Small intestine (tissue), 7 donors: ENCODE measurements at regions not wholly inside any gene's neighbourhood (a gene's known extent, or its start where the extent isn't known, plus 50 kb on each side); places are given as distances from the start of the nearest gene placed in this dataset.
A peak's percentile ranks its signal among the peaks of the same experiment; 100 is the strongest.

Source experiments
- DNase-seq, 2 donors: peaks; one replicate each; pipeline versions ENCODE4 v3.0.0 to v3.0.0-alpha.2; 2013
- FAIRE-seq: peaks from 2 replicates; lab custom pipeline; 2012; peaks lifted over from hg19 to GRCh38; lab: Jason Lieb, UNC
- H3K27ac ChIP-seq, 3 donors: one replicate each; pipeline ENCODE4 v1.5.1; 2013; ENCODE audit warnings: low read length in 2 of 3, mild to moderate bottlenecking in 2 of 3, control low read depth in 1 of 3, inconsistent platforms in 1 of 3, low read depth in 1 of 3, moderate library complexity in 1 of 3
- H3K27me3 ChIP-seq, 3 donors: one replicate each; pipeline ENCODE4 v1.6.1; 2013; ENCODE audit warnings: low read length in 3 of 3, inconsistent platforms in 1 of 3; ENCODE audit not compliant: control insufficient read depth in 3 of 3, insufficient read depth in 3 of 3
- H3K36me3 ChIP-seq, 3 donors: one replicate each; pipeline ENCODE4 v1.6.1; 2013; ENCODE audit warnings: low read length in 3 of 3, inconsistent platforms in 1 of 3, low read depth in 1 of 3, mild to moderate bottlenecking in 1 of 3, moderate library complexity in 1 of 3; ENCODE audit not compliant: control insufficient read depth in 3 of 3, insufficient read depth in 2 of 3
- H3K4me1 ChIP-seq, 3 donors: one replicate each; pipeline ENCODE4 v1.6.1; 2013; ENCODE audit warnings: low read length in 2 of 3, inconsistent platforms in 1 of 3, low read depth in 1 of 3, mild to moderate bottlenecking in 1 of 3, moderate library complexity in 1 of 3; ENCODE audit not compliant: control insufficient read depth in 3 of 3, insufficient read depth in 2 of 3
- H3K4me3 ChIP-seq, 3 donors: one replicate each; pipeline ENCODE4 v1.5.1; 2013; ENCODE audit warnings: low read length in 3 of 3, control low read depth in 1 of 3, inconsistent platforms in 1 of 3, low read depth in 1 of 3, mild to moderate bottlenecking in 1 of 3, moderate library complexity in 1 of 3
- H3K9me3 ChIP-seq, 2 donors: one replicate each; pipeline ENCODE4 v1.6.1; 2013; ENCODE audit warnings: low read depth in 1 of 2, low read length in 1 of 2; ENCODE audit not compliant: control insufficient read depth in 2 of 2, insufficient read depth in 1 of 2
- WGBS, 3 donors: extraction: QIAGEN DNeasy Blood & Tissue Kit; methylation state at CpG; one replicate each; pipeline ENCODE4 v1.1.7; 2013; 5-methylcytosine and 5-hydroxymethylcytosine counted together
- donor health status: healthy with polysubstance abuse.
- donor health status: control.
- donor health status: control.
- donor health status: Bipolar disorder and iron deficiency.
- donor health status: healthy.

DNA sequence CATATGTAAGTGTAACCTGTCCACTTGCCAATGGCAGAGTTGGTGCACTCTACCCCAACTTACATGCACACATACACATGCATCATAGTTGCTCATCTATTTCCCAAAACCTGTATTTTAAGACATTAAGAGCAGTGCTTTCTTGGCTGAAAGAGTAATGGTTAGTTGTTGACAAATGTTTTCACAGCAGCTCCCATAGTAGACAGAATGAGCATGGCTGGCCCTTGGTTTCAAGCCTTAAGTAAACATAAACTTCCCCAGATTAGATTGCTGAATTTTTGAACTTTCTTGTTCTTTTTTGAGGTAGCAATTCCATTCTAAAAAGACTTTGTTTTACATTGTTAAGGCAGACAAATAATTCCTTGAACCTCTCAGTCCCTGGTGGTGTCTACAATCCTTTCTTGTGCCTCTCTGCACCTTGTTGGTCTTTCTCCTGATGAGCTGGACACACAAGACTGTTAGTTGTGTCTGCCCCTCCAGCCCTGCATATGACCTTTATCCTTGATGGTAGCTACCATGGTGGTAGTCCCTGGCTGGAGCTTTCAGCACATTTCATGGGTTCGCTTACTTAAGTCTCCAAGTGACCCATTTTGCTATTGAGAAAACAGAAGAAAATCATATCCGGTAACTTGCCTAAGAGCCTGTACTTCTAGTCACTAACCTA lies 580.1 kb upstream of the ID2 start:
- Histone ChIP-seq H3K4me3 (no peak overlapping the region), H3K4me1 (peaks cover 0 to 23% (median 6%) of the 10 kb centered on the region in 3 donors), H3K27me3 (no peaks in the 10 kb centered on the region), H3K9me3 (no peaks in the 10 kb centered on the region), H3K27ac (no peak overlapping the region), H3K36me3 (no peaks in the 10 kb centered on the region)
- FAIRE-seq (no peak), DNase-seq (no peak)
- WGBS, 3 donors: 93 to 99% (median 96%) methylated on average over 2 of the region's 2 CpGs

DNA sequence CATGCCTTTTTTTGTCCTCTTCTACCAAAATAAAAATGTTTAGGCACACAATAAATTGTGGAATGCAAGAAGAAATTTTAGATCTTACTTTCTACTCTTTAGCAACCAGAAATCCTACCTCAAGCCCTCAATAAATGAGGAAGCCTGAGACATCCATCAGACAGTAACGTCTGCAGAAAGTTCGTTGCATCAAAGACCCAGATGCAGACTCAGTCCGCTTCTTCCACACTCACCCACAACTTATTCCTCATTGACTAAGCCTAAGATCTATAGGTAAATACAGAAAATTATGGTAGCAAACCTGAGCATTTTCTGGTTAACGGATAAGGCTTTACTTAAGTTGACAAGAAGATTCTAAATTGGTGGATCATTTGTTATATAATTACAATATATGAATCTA lies 579.4 kb upstream of the ID2 start:
- Histone ChIP-seq H3K4me3 (no peak overlapping the region), H3K27ac (peak overlapping the region in 1 of 3 donors; percentile 4), H3K4me1 (peaks cover 0 to 23% (median 6%) of the 10 kb centered on the region in 3 donors), H3K27me3 (no peaks in the 10 kb centered on the region), H3K36me3 (no peaks in the 10 kb centered on the region), H3K9me3 (no peaks in the 10 kb centered on the region)
- WGBS, 3 donors: 91 to 93% (median 92%) methylated on average over 4 of the region's 4 CpGs
- DNase-seq (no peak), FAIRE-seq (peak; percentile 15)

DNA sequence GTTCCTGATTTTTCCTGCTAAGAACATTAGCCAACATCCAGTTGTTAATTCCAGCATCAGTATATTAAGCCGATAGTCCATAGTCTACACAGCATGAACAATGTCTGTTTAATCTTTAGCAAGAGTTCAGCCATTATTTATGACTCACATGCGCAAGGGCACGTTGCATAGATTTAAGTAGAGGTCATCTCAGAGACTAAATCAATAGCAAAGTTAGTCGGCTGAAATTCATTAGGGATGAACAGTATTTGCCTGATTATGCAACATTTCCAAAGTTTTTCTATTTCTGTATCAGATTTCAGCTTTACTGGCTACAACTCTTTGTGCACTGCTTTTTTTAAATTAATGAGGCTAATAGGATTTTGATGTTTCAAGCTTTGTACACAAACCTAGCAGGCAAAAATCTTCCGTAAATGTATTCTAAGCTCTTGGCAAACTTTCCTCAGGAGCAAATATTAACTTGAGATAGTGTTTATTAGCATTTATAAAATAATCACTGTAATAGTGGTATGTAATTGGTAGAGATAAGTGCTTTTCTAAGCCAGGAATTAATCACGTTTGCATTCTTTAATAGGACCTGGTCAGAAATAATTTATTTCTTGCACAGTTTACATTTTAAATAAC lies 578.7 kb upstream of the ID2 start:
- FAIRE-seq: no peak
- peaks cover 0 to 23% (median 6%) of the 10 kb centered on the region in 3 donors for H3K4me1 ChIP-seq
- no peak overlapping the region for H3K4me3 ChIP-seq
- no peaks in the 10 kb centered on the region for H3K27me3 ChIP-seq
- H3K27ac ChIP-seq: peak overlapping the region in 1 of 3 donors; percentile 41
- no peaks in the 10 kb centered on the region for H3K36me3 ChIP-seq
- H3K9me3 ChIP-seq: no peaks in the 10 kb centered on the region
- peak; percentile 84 to 94 for DNase-seq
- WGBS, 3 donors: 12 to 43% (median 35%) methylated on average over 6 of the region's 6 CpGs

DNA sequence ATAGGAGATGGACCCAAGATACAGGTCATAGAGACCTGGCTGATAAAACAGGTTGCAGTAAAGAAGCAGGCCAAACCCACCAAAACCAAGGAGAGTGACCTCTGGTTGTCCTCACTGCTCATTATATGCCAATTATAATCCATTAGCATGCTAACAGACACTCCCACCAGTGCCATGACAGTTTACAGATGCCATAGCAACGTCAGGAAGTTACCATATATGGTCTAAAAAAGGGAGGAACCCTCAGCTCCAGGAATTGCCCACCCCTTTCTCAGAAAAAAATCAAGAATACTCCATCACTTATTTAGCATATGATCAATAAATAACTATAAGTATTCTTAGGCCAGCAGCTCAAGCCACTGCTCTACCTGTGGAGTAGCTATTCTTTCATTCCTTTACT lies 574.7 kb upstream of the ID2 start:
- FAIRE-seq: no peak
- no peaks in the 10 kb centered on the region for H3K27me3 ChIP-seq

DNA sequence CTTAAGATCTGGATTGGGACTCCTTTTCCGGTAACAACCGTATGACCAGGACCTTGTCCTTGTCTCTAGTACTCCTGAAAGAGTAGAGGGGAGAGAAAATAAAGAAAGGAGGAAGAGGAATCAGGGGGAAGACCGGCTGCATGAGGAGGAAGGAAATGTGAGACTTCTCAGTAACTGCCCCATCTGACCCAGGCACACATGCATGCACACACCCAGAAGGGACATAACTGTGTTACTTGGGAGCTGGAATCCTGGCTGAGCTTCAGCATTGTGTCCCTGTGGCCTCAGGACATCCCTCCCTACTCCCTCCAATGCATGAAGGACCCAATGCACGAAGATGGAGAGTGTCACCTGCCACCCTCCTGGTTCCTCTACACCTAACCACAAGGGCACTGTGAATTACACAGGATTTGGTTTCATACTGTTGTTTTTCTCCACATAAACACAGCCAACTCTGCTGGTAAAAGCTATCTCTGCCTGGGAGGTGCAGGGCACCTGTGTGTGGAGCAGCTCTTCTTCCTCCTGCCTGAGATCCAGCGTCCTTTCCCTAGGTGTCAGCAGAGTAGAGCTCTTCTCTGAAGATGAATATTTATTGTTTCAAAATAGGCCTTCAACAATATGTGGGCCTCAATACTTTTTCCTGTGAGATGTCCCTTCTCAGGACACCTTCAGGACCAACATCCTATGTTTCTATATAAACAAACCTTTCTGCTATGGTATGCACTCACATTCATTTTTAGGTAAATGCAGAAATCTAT lies 574.1 kb upstream of the ID2 start:
- H3K27ac ChIP-seq: no peak overlapping the region
- no peak for FAIRE-seq
- DNase-seq: no peak
- peaks cover 0 to 13% of the 10 kb centered on the region in 2 donors for H3K9me3 ChIP-seq
- H3K36me3 ChIP-seq: no peaks in the 10 kb centered on the region
- H3K27me3 ChIP-seq: no peaks in the 10 kb centered on the region
- peaks cover 0 to 13% (median 6%) of the 10 kb centered on the region in 3 donors for H3K4me1 ChIP-seq
- 82 to 85% (median 84%) methylated on average over 5 of the region's 5 CpGs for WGBS, 3 donors
- H3K4me3 ChIP-seq: no peak overlapping the region

More for the DNA sequence above, 574.7 kb upstream of the ID2 start:
- DNase-seq: no peak
- Histone ChIP-seq H3K4me1 (peaks cover 0 to 17% (median 6%) of the 10 kb centered on the region in 3 donors), H3K36me3 (no peaks in the 10 kb centered on the region), H3K9me3 (peaks cover 0 to 13% of the 10 kb centered on the region in 2 donors), H3K4me3 (no peak overlapping the region), H3K27ac (no peak overlapping the region)
- WGBS, 3 donors: 43 to 61% (median 44%) methylated on average over 1 of the region's 1 CpG

DNA sequence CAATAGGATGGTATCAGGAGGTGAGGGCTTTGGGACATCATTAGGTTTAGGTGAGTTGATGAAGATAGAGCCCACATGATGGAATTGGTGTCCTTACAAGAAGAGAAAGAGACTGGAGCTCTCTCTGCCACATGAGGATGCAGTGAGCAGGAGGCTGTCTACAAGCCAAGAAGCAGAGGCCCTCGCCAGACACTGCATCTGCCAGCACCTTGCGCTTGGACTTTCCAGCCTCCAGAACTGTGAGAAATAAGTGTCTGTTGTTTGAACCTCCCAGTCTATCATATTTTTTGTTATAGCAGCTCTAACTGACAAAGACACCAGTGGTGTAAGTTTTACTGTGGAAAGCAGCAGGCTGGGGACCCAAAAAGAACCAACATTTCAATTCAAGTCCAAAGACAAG lies 571.1 kb upstream of the ID2 start:
- Histone ChIP-seq H3K36me3 (no peaks in the 10 kb centered on the region), H3K27me3 (no peaks in the 10 kb centered on the region), H3K9me3 (peaks cover 0 to 13% of the 10 kb centered on the region in 2 donors), H3K4me3 (no peak overlapping the region), H3K27ac (no peak overlapping the region), H3K4me1 (peaks cover 0 to 11% (median 0%) of the 10 kb centered on the region in 3 donors)
- DNase-seq: no peak
- 89 to 98% (median 95%) methylated on average over 2 of the region's 2 CpGs for WGBS, 3 donors
- FAIRE-seq: no peak

DNA sequence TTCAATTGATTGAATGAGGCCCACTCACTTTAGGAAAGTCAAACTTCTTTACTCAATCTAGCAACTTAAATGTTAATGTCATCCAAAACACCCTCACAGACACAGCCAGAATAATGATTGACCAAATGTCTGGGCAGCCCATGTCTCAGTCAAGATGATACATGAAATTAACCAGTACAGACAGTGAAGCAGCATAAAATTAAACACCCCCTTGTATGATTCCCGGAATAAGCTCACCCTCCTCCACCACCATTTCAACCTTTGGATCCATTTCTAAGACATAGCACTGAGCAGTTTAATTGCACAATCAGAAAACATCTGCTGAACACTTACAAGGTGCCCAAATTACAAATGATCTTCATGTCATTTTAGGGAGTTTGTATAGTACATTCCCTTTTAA lies 570.7 kb upstream of the ID2 start:
- peaks cover 0 to 15% (median 0%) of the 10 kb centered on the region in 3 donors for H3K4me1 ChIP-seq
- H3K4me3 ChIP-seq: no peak overlapping the region
- no peaks in the 10 kb centered on the region for H3K36me3 ChIP-seq
- peaks cover 0 to 13% of the 10 kb centered on the region in 2 donors for H3K9me3 ChIP-seq
- DNase-seq (no peak), FAIRE-seq (no peak)
- WGBS, 3 donors: 21 to 65% (median 50%) methylated on average over 1 of the region's 1 CpG
- H3K27ac ChIP-seq: no peak overlapping the region
- H3K27me3 ChIP-seq: no peaks in the 10 kb centered on the region

DNA sequence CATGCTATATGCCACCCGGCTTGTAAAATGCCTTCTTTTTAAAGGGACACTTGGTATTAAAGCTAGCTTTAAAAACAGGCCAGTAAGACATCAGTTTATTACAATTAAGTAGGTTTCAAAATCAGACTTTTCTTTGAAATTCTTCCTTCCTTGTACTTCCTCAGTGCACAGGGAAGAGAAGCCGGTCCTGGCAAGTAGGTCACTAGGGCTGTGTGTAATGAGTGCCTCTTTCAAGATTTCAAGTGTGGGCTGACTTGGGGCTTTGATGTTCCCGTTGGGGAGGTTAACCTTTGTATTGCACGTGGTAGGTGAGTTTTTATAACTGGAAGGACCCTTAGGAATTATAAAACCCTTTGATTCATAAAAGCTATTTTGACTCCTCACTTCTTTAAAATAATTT lies 566.4 kb upstream of the ID2 start:
- Histone ChIP-seq H3K27ac (no peak overlapping the region), H3K4me3 (no peak overlapping the region), H3K4me1 (peaks cover 3 to 49% (median 4%) of the 10 kb centered on the region in 3 donors), H3K36me3 (no peaks in the 10 kb centered on the region), H3K27me3 (no peaks in the 10 kb centered on the region), H3K9me3 (peaks cover 0 to 11% of the 10 kb centered on the region in 2 donors)
- WGBS, 3 donors: 30 to 59% (median 39%) methylated on average over 4 of the region's 4 CpGs
- peak in 1 of 2 donors; percentile 60 for DNase-seq
- FAIRE-seq: no peak
